Hepatocyte (in vitro differentiated cells): ENCODE measurements at regions not wholly inside any gene's neighbourhood (a gene's known extent, or its start where the extent isn't known, plus 50 kb on each side); places are given as distances from the start of the nearest gene placed in this dataset.

ENCODE experiments used
- DNase-seq: peaks from one replicate; pipeline ENCODE4 v3.0.0-alpha.2; 2016; ENCODE audit warnings: low spot score
- H2AFZ ChIP-seq: fragments of 200-600 bp; sonication (generic); 2 replicates; pipeline ENCODE4 v1.6.0; 2016; ENCODE audit warnings: antibody characterized with exemption, mild to moderate bottlenecking
- H3K27ac ChIP-seq: fragments of 200-600 bp; sonication (generic); 2 replicates; pipeline ENCODE4 v1.5.1; 2016; ENCODE audit warnings: mild to moderate bottlenecking
- H3K27me3 ChIP-seq: fragments of 200-600 bp; sonication (generic); 2 replicates; pipeline ENCODE4 v1.6.1; 2016
- H3K36me3 ChIP-seq: fragments of 200-600 bp; sonication (generic); replicated peaks from 2 replicates; pipeline ENCODE4 v1.5.1; 2016; ENCODE audit warnings: low read depth; ENCODE audit not compliant: insufficient read depth
- H3K4me1 ChIP-seq: fragments of 200-600 bp; sonication (generic); 2 replicates; pipeline ENCODE4 v1.5.1; 2016; ENCODE audit warnings: mild to moderate bottlenecking, moderate library complexity; ENCODE audit not compliant: insufficient read depth
- H3K4me2 ChIP-seq: fragments of 200-600 bp; sonication (generic); 2 replicates; pipeline ENCODE4 v1.6.0; 2016
- H3K4me3 ChIP-seq: fragments of 200-600 bp; sonication (generic); 2 replicates; pipeline ENCODE4 v1.5.1; 2016; ENCODE audit warnings: mild to moderate bottlenecking
- H3K79me2 ChIP-seq: fragments of 200-600 bp; sonication (generic); 2 replicates; pipeline ENCODE4 v1.6.0; 2017; ENCODE audit warnings: mild to moderate bottlenecking
- H3K9me2 ChIP-seq: fragments of 200-600 bp; sonication (generic); replicated peaks from 2 replicates; pipeline ENCODE4 v1.6.0; 2017; ENCODE audit warnings: mild to moderate bottlenecking; ENCODE audit not compliant: insufficient read depth
- H3K9me3 ChIP-seq: fragments of 200-600 bp; sonication (generic); 2 replicates; pipeline ENCODE4 v1.5.1; 2016; ENCODE audit warnings: low read depth, mild to moderate bottlenecking
- H4K20me1 ChIP-seq: fragments of 200-600 bp; sonication (generic); 2 replicates; pipeline ENCODE4 v1.6.0; 2016; ENCODE audit warnings: mild to moderate bottlenecking; ENCODE audit not compliant: insufficient read depth, poor library complexity, severe bottlenecking
- CTCF ChIP-seq: fragments of 200-600 bp; sonication (generic); IDR thresholded peaks from 2 replicates; pipeline ENCODE4 v1.5.1; 2016; ENCODE audit warnings: antibody characterized with exemption, mild to moderate bottlenecking; ENCODE audit not compliant: poor library complexity
- EZH2 ChIP-seq: fragments of 200-600 bp; sonication (generic); IDR thresholded peaks from 2 replicates; pipeline ENCODE4 v1.6.1; 2016; ENCODE audit warnings: antibody characterized with exemption, mild to moderate bottlenecking, borderline replicate concordance
- EZH2phosphoT487 ChIP-seq: fragments of 200-600 bp; sonication (generic); IDR thresholded peaks from one replicate; pipeline ENCODE4 v1.6.1; 2018; ENCODE audit warnings: antibody characterized with exemption, mild to moderate bottlenecking, low read depth, moderate library complexity; ENCODE audit not compliant: unreplicated experiment, severe bottlenecking
- WGBS: methylation state at CpG from one replicate; pipeline ENCODE4 v1.1.6; 2016; ENCODE audit warnings: low lambda C conversion rate; ENCODE audit errors: missing lambda C conversion rate; 5-methylcytosine and 5-hydroxymethylcytosine counted together

DNA sequence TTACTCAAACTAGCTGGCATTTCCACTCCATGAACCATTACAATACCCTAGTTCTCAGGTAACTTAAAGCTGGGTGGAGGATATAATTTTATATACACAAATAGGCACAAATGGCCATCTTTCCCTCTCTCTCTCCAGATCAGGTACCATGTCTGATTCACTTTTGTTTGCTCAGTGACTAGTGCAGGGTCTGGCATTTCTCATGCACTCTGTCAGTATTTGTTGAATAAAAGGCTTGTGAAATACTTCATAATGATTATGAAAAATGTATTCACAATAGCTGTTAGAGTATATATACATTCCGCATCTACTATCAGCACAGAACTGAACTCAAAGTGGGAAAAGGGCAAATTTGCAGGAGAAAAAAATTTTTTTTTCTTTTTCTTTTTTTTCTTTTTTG lies 510.2 kb upstream of the USP24 start:
- Histone ChIP-seq H3K4me2 (no peak overlapping the region), H2AFZ (no peak overlapping the region), H3K27ac (no peak overlapping the region), H4K20me1 (no peaks in the 10 kb centered on the region), H3K36me3 (no peaks in the 10 kb centered on the region), H3K27me3 (no peaks in the 10 kb centered on the region), H3K4me3 (no peak overlapping the region), H3K9me2 (no peaks in the 10 kb centered on the region), H3K9me3 (no peaks in the 10 kb centered on the region), H3K79me2 (no peaks in the 10 kb centered on the region), H3K4me1 (peaks cover 4% of the 10 kb centered on the region)
- no peak for DNase-seq
- no peak for TF ChIP-seq EZH2
- no peak for TF ChIP-seq EZH2phosphoT487
- no peak for TF ChIP-seq CTCF
- 79% methylated on average over 1 of the region's 1 CpG for WGBS

DNA sequence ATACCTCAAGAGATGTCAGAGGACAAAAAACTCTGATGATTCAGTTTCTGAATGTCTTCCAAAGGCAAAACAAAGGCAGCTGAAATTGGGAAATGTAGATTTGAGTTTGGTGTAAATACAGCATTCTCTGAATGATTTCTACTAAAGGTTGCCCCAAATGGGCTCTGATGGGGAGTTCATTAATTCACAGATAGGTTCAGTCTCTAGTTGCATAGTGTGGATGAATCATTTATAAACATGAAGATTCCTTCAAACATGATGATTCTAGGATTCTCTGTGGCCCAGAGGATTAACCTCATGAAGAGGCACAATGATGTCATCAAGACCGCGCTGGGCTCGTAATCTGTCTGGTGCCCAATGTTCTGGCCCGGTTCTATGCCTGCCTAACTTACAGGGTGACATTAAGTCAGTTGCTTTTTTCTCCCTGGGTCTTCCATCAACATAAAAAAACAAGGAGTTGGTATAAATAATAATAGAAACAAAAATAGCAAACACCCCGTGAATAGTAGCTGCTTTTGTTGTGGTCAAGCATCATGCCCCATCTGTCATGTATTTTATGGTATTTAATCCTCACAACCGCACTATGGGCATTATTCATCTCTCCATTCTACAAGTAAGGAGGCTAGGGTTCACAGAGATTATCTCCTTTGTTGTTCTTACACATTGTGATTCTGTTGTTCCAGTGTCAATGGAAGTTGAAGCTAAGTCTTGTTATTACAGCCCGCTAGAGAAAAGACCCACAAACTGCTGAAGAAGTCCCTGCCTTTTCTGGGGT lies 509.6 kb upstream of the USP24 start:
- Histone ChIP-seq H3K4me2 (no peak overlapping the region), H3K36me3 (no peaks in the 10 kb centered on the region)
- no peak for DNase-seq

GRCh38 chr1:55723001-55723400 lies 507.8 kb upstream of the USP24 start:
- no peak for DNase-seq
- no peaks in the 10 kb centered on the region for H4K20me1 ChIP-seq
- no peak overlapping the region for H2AFZ ChIP-seq
- no peaks in the 10 kb centered on the region for H3K36me3 ChIP-seq
- no peaks in the 10 kb centered on the region for H3K9me3 ChIP-seq
- no peak overlapping the region for H3K4me2 ChIP-seq
- 96% methylated on average over 1 of the region's 1 CpG for WGBS
- H3K4me3 ChIP-seq, result no peak overlapping the region
- H3K4me1 ChIP-seq, result peaks cover 26% of the 10 kb centered on the region
- no peaks in the 10 kb centered on the region for H3K79me2 ChIP-seq
- H3K27me3 ChIP-seq, result no peaks in the 10 kb centered on the region
- no peaks in the 10 kb centered on the region for H3K9me2 ChIP-seq
- H3K27ac ChIP-seq, result no peak overlapping the region
- no peak for TF ChIP-seq EZH2phosphoT487
- TF ChIP-seq CTCF, result no peak
- no peak for TF ChIP-seq EZH2

More for the DNA sequence above, 509.6 kb upstream of the USP24 start:
- Histone ChIP-seq H3K79me2 (no peaks in the 10 kb centered on the region), H2AFZ (no peak overlapping the region), H3K9me2 (no peaks in the 10 kb centered on the region), H3K4me3 (no peak overlapping the region), H3K27ac (no peak overlapping the region), H3K27me3 (no peaks in the 10 kb centered on the region), H3K9me3 (no peaks in the 10 kb centered on the region), H4K20me1 (no peaks in the 10 kb centered on the region), H3K4me1 (peaks cover 10% of the 10 kb centered on the region)
- WGBS, result 89% methylated on average over 7 of the region's 7 CpGs
- TF ChIP-seq EZH2 (no peak), CTCF (no peak), EZH2phosphoT487 (no peak)
